Left forelimb (tissue), 1 donor: ENCODE measurements at regions not wholly inside any gene's neighbourhood (a gene's known extent, or its start where the extent isn't known, plus 50 kb on each side); places are given as distances from the start of the nearest gene placed in this dataset.
"Not testable (repeated sequence)": the region's sequence is repeated elsewhere in the genome, so short reads cannot be mapped to it uniquely, and the experiment has no call there.

Experiments
- DNase-seq: peaks from one replicate; pipeline ENCODE4 v3.0.0-alpha.2; 2018; ENCODE audit warnings: low spot score

DNA sequence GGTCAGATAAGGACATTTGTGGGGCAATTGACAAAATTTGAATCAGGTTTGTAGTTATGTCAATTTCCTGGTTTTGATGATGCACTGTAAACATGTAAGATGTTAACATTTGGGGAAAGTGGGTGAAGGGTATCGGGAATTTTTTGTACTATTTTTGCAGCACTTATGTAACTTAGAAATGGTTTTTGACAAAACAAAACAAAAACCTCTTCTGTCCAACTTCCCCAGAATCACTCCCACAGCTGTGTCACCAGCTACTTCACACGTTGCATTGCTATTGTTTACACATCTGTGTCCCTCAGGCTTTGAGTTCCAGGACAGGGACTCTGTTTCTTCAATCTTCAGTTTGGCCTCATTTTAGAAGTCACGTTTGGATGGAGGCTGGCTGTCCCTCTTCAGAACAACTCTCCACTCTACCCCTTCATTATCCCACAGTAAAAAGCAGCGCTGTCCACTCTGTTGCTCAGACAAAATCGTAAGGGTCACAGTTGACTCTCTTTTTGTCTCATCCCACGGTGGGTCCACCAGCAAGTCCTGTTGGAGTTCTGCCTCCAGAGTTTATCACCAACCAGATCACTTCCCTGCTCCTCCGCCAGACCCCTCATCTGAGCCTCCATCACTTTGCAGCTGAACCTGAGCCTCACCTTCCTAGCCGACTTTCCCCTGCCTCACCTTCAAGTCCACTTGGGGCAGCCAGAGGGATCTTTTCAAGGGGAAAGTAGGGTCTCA, 63.2 kb downstream of the NENF start:
- no peak for DNase-seq

GRCh38 chr1:212496682-212497081, 64.0 kb downstream of the NENF start:
- no peak for DNase-seq

GRCh38 chr1:212497553-212497952, 64.8 kb downstream of the NENF start:
- no peak for DNase-seq

- DNase-seq, result no peak
These were observed 65.7 kb downstream of the NENF start for GRCh38 chr1:212498283-212499040.

- no peak for DNase-seq
These were observed 67.6 kb downstream of the NENF start for GRCh38 chr1:212500351-212500750.

DNA sequence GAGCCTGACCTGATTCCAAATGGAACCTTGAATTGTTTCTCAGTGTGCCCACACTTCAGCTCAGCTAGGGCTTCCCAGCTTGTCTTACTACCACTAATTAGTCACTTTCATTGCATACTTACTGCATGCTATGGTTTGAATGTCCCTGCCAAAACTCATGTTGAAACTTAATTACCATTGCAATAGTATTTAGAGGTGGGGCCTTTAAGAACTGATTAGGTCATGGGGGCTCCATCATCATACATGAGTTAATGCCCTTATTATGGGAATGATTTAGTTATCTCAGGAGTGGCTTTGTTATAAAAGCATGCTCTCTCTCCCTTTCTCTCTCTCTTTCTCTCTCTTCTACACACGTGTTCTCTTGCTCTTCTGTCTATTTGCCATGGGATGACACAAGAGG, 68.3 kb downstream of the NENF start:
- DNase-seq, result no peak

DNA sequence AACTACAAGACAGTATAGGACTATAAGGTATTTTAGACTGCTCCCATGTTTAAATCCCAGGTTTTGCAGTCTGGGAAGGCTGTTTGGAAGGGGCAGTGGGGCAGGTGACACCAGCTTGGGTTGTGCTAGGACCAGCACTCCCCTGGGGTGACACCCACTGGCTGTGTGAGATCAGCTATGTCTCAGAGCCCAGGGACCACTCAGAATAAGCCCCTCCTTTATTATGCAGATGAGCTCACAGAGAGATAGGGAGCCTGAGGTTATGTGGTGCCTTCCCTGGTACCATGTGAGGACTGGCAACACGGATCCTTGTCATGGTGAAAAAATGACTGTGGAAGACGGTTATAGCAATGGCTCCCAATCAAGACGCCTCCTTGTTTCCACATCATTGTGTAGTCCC, 71.0 kb downstream of the NENF start:
- no peak for DNase-seq

- no peak for DNase-seq
These were observed 71.6 kb downstream of the NENF start for GRCh38 chr1:212504171-212504803.

- DNase-seq, result no peak
These were observed 73.9 kb downstream of the NENF start for GRCh38 chr1:212506666-212507065.

GRCh38 chr1:212507369-212507768, 74.6 kb downstream of the NENF start:
- DNase-seq, result no peak

GRCh38 chr1:212512816-212513559, 80.3 kb downstream of the NENF start:
- DNase-seq, result no peak

DNA sequence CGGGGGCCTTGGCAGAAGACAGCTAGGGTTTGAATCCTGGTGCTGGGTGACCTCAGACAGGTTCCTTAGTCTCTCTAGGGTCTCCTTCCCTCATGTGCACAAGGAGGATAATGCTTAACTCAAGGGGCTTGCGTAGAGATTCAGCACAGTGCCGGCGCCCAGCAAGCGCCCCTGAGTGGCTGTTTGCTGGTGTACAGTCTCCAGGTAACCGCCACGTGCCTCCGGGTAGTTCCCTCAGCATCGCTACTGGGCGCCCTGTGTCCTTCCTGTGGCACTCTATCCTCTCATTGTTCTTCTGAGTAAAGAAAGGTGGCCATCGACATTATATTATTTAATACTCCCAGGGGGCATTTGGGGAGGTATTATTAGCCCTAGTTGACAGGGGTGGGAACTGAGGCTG, 80.9 kb downstream of the NENF start:
- no peak for DNase-seq

GRCh38 chr1:212514056-212514614, 81.4 kb downstream of the NENF start:
- DNase-seq, result no peak

- no peak for DNase-seq
These were observed 82.1 kb downstream of the NENF start for GRCh38 chr1:212514782-212515181.

DNA sequence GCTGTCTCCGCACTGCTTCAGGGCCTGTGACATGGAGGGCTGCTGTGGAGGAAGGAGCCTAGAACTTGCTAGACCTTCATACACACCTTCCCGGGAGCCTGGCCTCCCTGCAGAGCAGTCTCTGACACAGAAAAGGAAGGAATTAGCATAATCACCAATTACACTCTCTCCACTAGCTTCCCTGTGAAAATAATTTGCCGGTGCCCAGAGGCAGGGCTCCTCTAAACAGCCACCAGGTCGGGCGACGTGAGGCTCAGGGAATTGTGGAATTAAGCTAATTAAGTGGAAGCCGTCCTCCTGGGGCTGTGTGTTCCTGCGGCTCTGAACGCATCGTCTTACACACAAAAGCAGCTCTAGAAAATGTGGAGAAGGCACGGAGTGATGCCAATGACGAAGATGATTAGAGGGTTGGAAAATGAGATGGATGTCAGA, 82.6 kb downstream of the NENF start:
- DNase-seq, result no peak

DNA sequence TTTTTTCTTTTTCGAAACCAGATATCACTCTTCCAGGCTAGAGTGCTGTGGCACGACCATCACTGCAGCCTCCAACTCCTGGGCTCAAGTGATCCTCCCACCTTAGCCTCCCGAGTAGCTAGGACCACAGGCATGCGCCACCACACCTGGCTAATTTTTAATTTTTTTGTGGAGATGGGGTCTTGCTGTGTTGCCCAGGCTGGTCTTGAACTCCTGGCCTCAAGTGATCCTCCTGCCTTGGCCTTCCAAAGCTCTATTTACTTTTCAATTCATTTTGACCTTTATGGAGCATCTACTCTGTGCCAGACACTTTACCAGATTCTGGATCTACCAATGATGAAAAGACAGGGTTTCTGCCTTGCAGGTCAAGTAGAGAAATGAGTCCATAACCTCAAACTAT, 83.3 kb downstream of the NENF start:
- DNase-seq, result not testable (repeated sequence)

DNA sequence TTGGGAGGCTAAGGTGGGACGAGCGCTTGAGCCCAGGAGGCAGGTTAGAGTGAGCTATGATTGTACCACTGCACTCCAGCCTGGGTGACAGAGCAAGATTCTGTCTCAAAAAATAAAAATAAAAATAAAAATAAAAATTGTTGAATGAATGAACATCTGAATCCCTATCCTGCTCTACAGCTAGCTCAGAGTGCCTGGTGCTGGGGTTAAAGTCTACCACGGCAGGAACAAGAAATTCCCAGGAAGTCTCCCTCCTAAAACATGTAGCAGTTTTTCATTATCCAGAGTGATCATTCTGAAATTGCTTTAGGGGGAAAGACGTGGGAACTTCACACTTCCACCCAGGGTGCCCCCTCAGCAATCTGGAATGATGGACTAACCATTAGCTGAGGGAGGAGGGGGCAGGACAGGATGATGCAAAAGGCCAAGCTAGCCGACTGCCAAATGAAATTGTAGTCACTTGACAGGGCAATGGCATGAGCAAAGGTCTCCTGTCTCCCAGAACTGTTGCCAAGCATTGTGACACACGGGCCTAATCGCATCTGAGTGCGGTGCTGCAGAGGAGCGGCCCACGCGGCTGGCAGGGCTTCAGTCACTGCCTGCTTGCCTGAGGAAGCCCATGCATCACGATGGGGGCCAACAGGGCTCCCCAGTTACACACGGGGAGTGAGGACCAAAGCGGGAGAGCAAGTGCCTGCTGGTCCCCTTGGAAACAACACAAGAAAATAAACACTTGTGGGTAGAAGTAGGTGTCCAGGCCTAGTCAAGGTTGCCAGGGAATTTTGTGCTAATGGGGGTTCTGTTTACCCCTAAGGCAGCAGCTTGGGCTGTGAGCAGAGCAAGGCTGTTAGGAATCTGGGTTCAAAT, 85.7 kb downstream of the NENF start:
- DNase-seq, result no peak

DNA sequence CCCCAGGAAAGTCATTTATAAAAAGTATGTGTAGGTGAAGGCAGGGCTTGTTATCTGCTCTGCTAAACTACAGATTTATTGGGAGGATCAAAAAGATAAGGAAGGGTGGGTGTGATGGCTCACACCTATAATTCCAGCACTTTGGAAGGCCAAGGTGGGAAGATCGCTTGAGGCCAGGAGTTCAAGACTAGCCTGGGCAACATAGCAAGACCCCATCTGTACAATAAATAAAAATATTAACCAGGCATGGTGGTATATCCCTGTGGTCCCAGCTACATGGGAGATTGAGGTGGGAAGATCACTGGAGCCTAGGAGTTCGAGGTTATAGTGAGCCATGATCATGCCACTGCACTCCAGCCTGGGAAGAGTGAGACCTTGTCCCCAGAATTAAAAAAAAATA, 86.4 kb downstream of the NENF start:
- DNase-seq, result no peak

DNA sequence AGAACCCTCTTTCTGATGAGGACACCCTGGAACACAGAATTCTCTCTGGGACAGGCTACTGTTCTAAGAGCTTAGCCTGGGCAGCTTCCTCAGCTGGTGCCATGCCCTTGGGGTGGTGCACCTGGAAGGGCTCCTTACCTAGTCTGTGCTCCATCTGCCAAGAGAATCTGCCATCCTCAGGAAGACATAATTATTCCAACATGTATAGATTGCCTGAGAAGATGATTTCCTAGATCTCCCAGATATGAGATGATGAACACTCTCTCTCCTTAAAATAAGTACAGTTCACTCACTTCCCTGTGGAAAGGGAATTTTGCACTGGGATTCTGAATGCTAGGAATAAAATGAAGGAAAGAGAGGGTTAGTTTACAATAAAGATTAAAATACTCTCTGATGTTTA, 87.6 kb downstream of the NENF start:
- no peak for DNase-seq

DNA sequence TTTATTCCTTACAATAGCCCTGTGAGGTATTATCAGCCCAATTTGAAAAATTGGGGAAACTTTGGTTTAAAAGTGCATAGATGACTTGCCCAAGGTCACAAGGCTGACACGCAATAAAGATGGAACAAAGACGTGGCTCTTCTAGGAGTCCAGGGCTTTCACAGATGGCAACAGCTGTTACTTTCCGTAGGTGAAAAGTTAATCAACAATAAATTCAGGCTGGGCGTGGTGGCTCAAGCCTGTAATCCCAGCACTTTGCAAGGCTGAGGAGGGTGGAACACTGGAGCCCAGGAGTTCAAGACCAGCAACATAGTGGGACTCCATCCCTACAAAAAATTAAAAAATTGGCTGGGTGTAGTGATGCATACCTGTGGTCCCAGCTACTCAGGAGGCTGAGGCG, 87.8 kb upstream of the ATF3 start:
- DNase-seq, result no peak

DNA sequence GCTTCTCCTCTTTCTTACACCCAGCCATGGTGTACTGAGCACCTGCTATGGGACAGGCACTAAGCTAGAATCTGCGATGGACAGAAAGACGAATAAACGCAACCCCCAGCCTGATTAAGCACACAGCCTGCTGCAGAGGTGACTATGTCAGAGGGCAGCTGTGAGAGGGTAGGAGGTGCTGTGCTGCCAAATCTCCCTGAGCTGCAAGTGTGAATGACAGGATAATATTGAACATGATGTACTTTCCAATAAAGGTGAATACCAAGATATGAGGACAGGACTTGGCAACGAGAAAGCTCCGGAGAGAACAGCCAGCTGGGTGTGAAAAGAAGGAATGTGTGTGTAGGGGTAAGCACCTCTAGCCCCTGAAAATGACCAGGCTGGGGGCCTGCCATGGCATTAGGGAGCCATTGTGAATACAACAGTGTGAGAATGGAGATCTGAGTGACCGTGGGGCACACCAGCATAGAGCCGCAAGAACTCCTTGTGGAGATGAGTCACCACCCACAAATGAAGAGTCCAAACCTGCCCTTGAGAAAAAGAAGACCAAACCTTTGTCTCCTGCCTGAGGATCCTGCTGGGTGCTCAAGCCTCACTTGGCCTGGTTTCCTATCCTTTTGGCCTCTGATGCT, 83.0 kb upstream of the ATF3 start:
- no peak for DNase-seq
